D721Med (cell line): ENCODE measurements at regions not wholly inside any gene's neighbourhood (a gene's known extent, or its start where the extent isn't known, plus 50 kb on each side); places are given as distances from the start of the nearest gene placed in this dataset.
A peak's percentile ranks its signal among the peaks of the same experiment; 100 is the strongest.

Source experiments
- DNase-seq: peaks from one replicate; pipeline ENCODE4 v3.0.0; 2011; ENCODE audit warnings: low spot score; ENCODE audit not compliant: insufficient read length
- FAIRE-seq: peaks from 2 replicates; lab custom pipeline; 2011; peaks lifted over from hg19 to GRCh38; lab: Jason Lieb, UNC
- CTCF ChIP-seq: IDR thresholded peaks from 2 replicates; pipeline ENCODE4 v1.5.1; 2012; ENCODE audit warnings: mild to moderate bottlenecking, control low read depth; ENCODE audit not compliant: insufficient read depth; ENCODE audit errors: missing control alignments

- FAIRE-seq (no peak), DNase-seq (no peak)
- TF ChIP-seq CTCF, result no peak
Measured at GRCh38 chrX:5829469-5829868, 399.2 kb downstream of the NLGN4X start.

- TF ChIP-seq CTCF, result no peak
- no peak for FAIRE-seq
Measured at GRCh38 chrX:5829060-5829459, 399.6 kb downstream of the NLGN4X start.

GRCh38 chrX:5823903-5824302 is 404.8 kb downstream of the NLGN4X start:
- FAIRE-seq (no peak), DNase-seq (no peak)
- TF ChIP-seq CTCF, result no peak

More at GRCh38 chrX:5829060-5829459, 399.6 kb downstream of the NLGN4X start:
- no peak for DNase-seq

GRCh38 chrX:5810636-5811035 is 418.0 kb downstream of the NLGN4X start:
- no peak for TF ChIP-seq CTCF
- no peak for FAIRE-seq
- no peak for DNase-seq

- TF ChIP-seq CTCF, result no peak
- FAIRE-seq (no peak), DNase-seq (no peak)
Measured at GRCh38 chrX:5807181-5807580, 421.5 kb downstream of the NLGN4X start.

- FAIRE-seq, result peak; percentile 53
Measured at GRCh38 chrX:5802391-5802790, 426.3 kb downstream of the NLGN4X start.

More at GRCh38 chrX:5802391-5802790, 426.3 kb downstream of the NLGN4X start:
- no peak for TF ChIP-seq CTCF
- no peak for DNase-seq
